ENCODE measurements at regions not wholly inside any gene's neighbourhood (a gene's known extent, or its start where the extent isn't known, plus 50 kb on each side); places are given as distances from the start of the nearest gene placed in this dataset.

GRCh38 chr12:115205755-115206308, 521.9 kb upstream of the TBX3 start:
- no peaks in the 10 kb centered on the region for H3K27me3 ChIP-seq
- H3K36me3 ChIP-seq: no peaks in the 10 kb centered on the region
- H3K4me1 ChIP-seq (ENCODE audit: control insufficient read depth in 1 of 2, insufficient read depth in 1 of 2, low read depth in 1 of 2, low read length in 1 of 2): no peaks in the 10 kb centered on the region
- no peak overlapping the region for H3K4me3 ChIP-seq (ENCODE audit: low read depth in 1 of 2, low read length in 1 of 2)
- H3K27ac ChIP-seq: no peak overlapping the region
- no peak for TF ChIP-seq CTCF (IDR thresholded peaks at IDR 0.05)
- no peaks in the 10 kb centered on the region for H3K9me3 ChIP-seq

GRCh38 chr12:115204957-115205754, 521.2 kb upstream of the TBX3 start:
- Histone ChIP-seq H3K27me3 (no peaks in the 10 kb centered on the region), H3K4me1 (ENCODE audit: control insufficient read depth in 1 of 2, insufficient read depth in 1 of 2, low read depth in 1 of 2, low read length in 1 of 2) (no peaks in the 10 kb centered on the region), H3K36me3 (no peaks in the 10 kb centered on the region), H3K27ac (no peak overlapping the region), H3K4me3 (ENCODE audit: low read depth in 1 of 2, low read length in 1 of 2) (no peak overlapping the region), H3K9me3 (no peaks in the 10 kb centered on the region)
- no peak for TF ChIP-seq CTCF (IDR thresholded peaks at IDR 0.05)

- Histone ChIP-seq H3K9me3 (no peaks in the 10 kb centered on the region), H3K27ac (no peak overlapping the region), H3K4me1 (ENCODE audit: control insufficient read depth in 1 of 2, insufficient read depth in 1 of 2, low read depth in 1 of 2, low read length in 1 of 2) (no peaks in the 10 kb centered on the region), H3K4me3 (ENCODE audit: low read depth in 1 of 2, low read length in 1 of 2) (no peak overlapping the region), H3K36me3 (no peaks in the 10 kb centered on the region), H3K27me3 (no peaks in the 10 kb centered on the region)
- no peak for TF ChIP-seq CTCF (IDR thresholded peaks at IDR 0.05)
These were observed 519.7 kb upstream of the TBX3 start for GRCh38 chr12:115203701-115204100.

- H3K4me3 ChIP-seq (ENCODE audit: low read depth in 1 of 2, low read length in 1 of 2): no peak overlapping the region
- no peaks in the 10 kb centered on the region for H3K9me3 ChIP-seq
- no peak overlapping the region for H3K27ac ChIP-seq
- H3K4me1 ChIP-seq (ENCODE audit: control insufficient read depth in 1 of 2, insufficient read depth in 1 of 2, low read depth in 1 of 2, low read length in 1 of 2): no peaks in the 10 kb centered on the region
- no peaks in the 10 kb centered on the region for H3K36me3 ChIP-seq
- TF ChIP-seq CTCF (IDR thresholded peaks at IDR 0.05): no peak
- H3K27me3 ChIP-seq: no peaks in the 10 kb centered on the region
These were observed 518.0 kb upstream of the TBX3 start for GRCh38 chr12:115201966-115202365.

- Histone ChIP-seq H3K4me1 (ENCODE audit: control insufficient read depth in 1 of 2, insufficient read depth in 1 of 2, low read depth in 1 of 2, low read length in 1 of 2) (no peaks in the 10 kb centered on the region), H3K27me3 (no peaks in the 10 kb centered on the region), H3K9me3 (no peaks in the 10 kb centered on the region), H3K4me3 (ENCODE audit: low read depth in 1 of 2, low read length in 1 of 2) (no peak overlapping the region), H3K36me3 (no peaks in the 10 kb centered on the region), H3K27ac (no peak overlapping the region)
- TF ChIP-seq CTCF (IDR thresholded peaks at IDR 0.05): no peak
These were observed 515.9 kb upstream of the TBX3 start for GRCh38 chr12:115199831-115200230.
